Astrocyte (in vitro differentiated cells and primary cell): ENCODE measurements at regions not wholly inside any gene's neighbourhood (a gene's known extent, or its start where the extent isn't known, plus 50 kb on each side); places are given as distances from the start of the nearest gene placed in this dataset.

Experiments
- DNase-seq: peaks from one replicate; pipeline ENCODE4 v3.0.0-alpha.2; 2010; ENCODE audit warnings: low read depth
- FAIRE-seq: peaks from 2 replicates; lab custom pipeline; 2011; peaks lifted over from hg19 to GRCh38; lab: Jason Lieb, UNC
- H2AFZ ChIP-seq: 2 replicates; pipeline ENCODE4 v1.6.0; 2012; ENCODE audit warnings: low read depth, low read length, inconsistent platforms
- H3K27ac ChIP-seq: 2 replicates; pipeline ENCODE4 v1.5.1; 2011; ENCODE audit warnings: low read depth, low read length, inconsistent platforms
- H3K27me3 ChIP-seq: 2 replicates; pipeline ENCODE4 v1.6.0; 2011; ENCODE audit warnings: low read length, inconsistent platforms; ENCODE audit not compliant: insufficient read depth
- H3K36me3 ChIP-seq: 2 replicates; pipeline ENCODE4 v1.5.1; 2011; ENCODE audit warnings: low read length, inconsistent platforms; ENCODE audit not compliant: insufficient read depth
- H3K4me1 ChIP-seq: 2 replicates; pipeline ENCODE4 v1.5.1; 2011; ENCODE audit warnings: low read length, inconsistent platforms; ENCODE audit not compliant: insufficient read depth
- H3K4me2 ChIP-seq: 2 replicates; pipeline ENCODE4 v1.6.0; 2012; ENCODE audit warnings: low read length, inconsistent platforms
- H3K4me3 ChIP-seq: 2 replicates; pipeline ENCODE4 v1.5.1; 2011; ENCODE audit warnings: low read depth, mild to moderate bottlenecking, low read length, inconsistent platforms; ENCODE audit not compliant: insufficient read depth
- H3K79me2 ChIP-seq: 2 replicates; pipeline ENCODE4 v1.6.0; 2012; ENCODE audit warnings: mild to moderate bottlenecking, low read length, inconsistent platforms; ENCODE audit not compliant: insufficient read depth
- H3K9ac ChIP-seq: 2 replicates; pipeline ENCODE4 v1.6.0; 2012; ENCODE audit warnings: mild to moderate bottlenecking, low read length, inconsistent platforms
- H3K9me3 ChIP-seq: 2 replicates; pipeline ENCODE4 v1.5.1; 2012; ENCODE audit warnings: low read depth, mild to moderate bottlenecking, low read length, inconsistent platforms; ENCODE audit not compliant: insufficient read depth
- H4K20me1 ChIP-seq: 2 replicates; pipeline ENCODE4 v1.6.0; 2012; ENCODE audit warnings: low read length, inconsistent platforms; ENCODE audit not compliant: insufficient read depth
- H3K27ac Mint-ChIP-seq: one replicate; pipeline ENCODE4 v1.8.0; 2021; ENCODE audit warnings: mild to moderate bottlenecking, mixed read lengths; ENCODE audit not compliant: unreplicated experiment
- H3K27me3 Mint-ChIP-seq: one replicate; pipeline ENCODE4 v1.8.0; 2021; ENCODE audit warnings: low read depth, mixed read lengths; ENCODE audit not compliant: unreplicated experiment
- H3K36me3 Mint-ChIP-seq: one replicate; pipeline ENCODE4 v1.8.0; 2021; ENCODE audit warnings: low read depth, mixed read lengths; ENCODE audit not compliant: unreplicated experiment
- H3K4me1 Mint-ChIP-seq: one replicate; pipeline ENCODE4 v1.8.0; 2021; ENCODE audit warnings: low read depth, mixed read lengths; ENCODE audit not compliant: unreplicated experiment
- H3K4me3 Mint-ChIP-seq: one replicate; pipeline ENCODE4 v1.8.0; 2021; ENCODE audit warnings: mild to moderate bottlenecking, moderate library complexity, mixed read lengths; ENCODE audit not compliant: unreplicated experiment
- H3K9me3 Mint-ChIP-seq: one replicate; pipeline ENCODE4 v1.8.0; 2021; ENCODE audit warnings: mild to moderate bottlenecking, mixed read lengths; ENCODE audit not compliant: unreplicated experiment
- CTCF ChIP-seq: IDR thresholded peaks from 2 replicates; pipeline ENCODE4 v1.5.1; 2011; ENCODE audit warnings: low read depth, mild to moderate bottlenecking, inconsistent platforms, low read length, moderate library complexity; ENCODE audit not compliant: insufficient read depth
- EZH2 ChIP-seq: IDR thresholded peaks from 2 replicates; pipeline ENCODE4 v1.6.1; 2012; ENCODE audit warnings: mild to moderate bottlenecking, low read length, inconsistent platforms; ENCODE audit not compliant: insufficient read depth

DNA sequence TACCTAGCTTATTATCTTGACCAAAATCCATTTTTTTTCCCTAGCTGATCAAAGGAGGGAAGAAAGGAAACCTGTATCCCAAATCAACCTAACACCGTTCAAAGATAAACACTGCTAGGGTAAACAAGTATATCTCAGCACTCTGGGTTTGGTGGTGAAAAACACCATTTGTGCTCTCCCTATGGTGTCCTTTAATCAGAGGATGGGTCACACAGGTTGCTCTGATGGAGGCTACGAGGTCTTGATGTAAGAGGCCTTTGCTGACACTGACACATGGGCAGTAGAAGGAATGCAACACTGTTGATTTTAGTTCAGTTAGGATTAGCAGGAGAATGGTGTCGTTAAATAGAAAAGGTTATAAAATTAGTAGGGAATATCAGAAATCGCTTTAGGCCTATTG lies 179.3 kb downstream of the HDGFL1 start:
- Mint-ChIP-seq H3K27me3 (no peaks in the 10 kb centered on the region), H3K9me3 (no peaks in the 10 kb centered on the region), H3K4me1 (peaks cover 4% of the 10 kb centered on the region), H3K36me3 (no peaks in the 10 kb centered on the region), H3K27ac (no peak overlapping the region), H3K4me3 (no peak overlapping the region)
- Histone ChIP-seq H3K79me2 (no peaks in the 10 kb centered on the region), H3K4me2 (no peak overlapping the region), H3K27ac (no peak overlapping the region), H3K9ac (no peak overlapping the region), H3K4me3 (no peak overlapping the region), H3K36me3 (no peaks in the 10 kb centered on the region), H4K20me1 (no peaks in the 10 kb centered on the region), H2AFZ (no peak overlapping the region), H3K27me3 (no peaks in the 10 kb centered on the region), H3K9me3 (no peaks in the 10 kb centered on the region), H3K4me1 (no peaks in the 10 kb centered on the region)
- no peak for FAIRE-seq
- no peak for DNase-seq
- no peak for TF ChIP-seq CTCF
- TF ChIP-seq EZH2 = no peak

DNA sequence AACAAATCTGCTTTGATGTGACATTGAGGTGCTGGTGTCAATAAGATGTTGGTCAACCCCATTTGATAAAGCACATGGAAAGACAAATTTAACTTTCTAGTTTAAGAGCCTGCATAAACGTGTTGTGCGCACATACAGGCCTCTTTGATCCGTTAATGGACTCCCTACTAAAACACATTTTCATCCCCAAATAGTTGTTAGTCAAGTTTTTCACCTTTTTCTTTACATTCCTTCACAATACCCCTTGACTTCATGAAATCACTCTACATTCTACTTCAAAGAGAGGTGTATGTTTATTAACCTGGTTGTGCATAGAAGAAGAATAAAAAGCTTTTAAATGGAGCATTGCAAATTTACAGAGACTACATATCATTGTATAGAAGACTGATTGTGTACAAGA lies 180.3 kb downstream of the HDGFL1 start:
- Histone ChIP-seq H3K36me3 (no peaks in the 10 kb centered on the region), H3K4me3 (no peak overlapping the region), H3K4me1 (no peaks in the 10 kb centered on the region), H2AFZ (no peak overlapping the region), H3K4me2 (no peak overlapping the region), H3K9me3 (no peaks in the 10 kb centered on the region), H3K27me3 (no peaks in the 10 kb centered on the region), H3K27ac (no peak overlapping the region), H3K9ac (no peak overlapping the region), H4K20me1 (no peaks in the 10 kb centered on the region), H3K79me2 (no peaks in the 10 kb centered on the region)
- Mint-ChIP-seq H3K27ac (no peak overlapping the region), H3K4me3 (no peak overlapping the region), H3K4me1 (peaks cover 3% of the 10 kb centered on the region), H3K27me3 (no peaks in the 10 kb centered on the region), H3K36me3 (no peaks in the 10 kb centered on the region), H3K9me3 (no peaks in the 10 kb centered on the region)
- DNase-seq = no peak
- TF ChIP-seq EZH2 = no peak
- no peak for TF ChIP-seq CTCF
- FAIRE-seq = no peak

- Histone ChIP-seq H4K20me1 (no peaks in the 10 kb centered on the region), H3K27me3 (no peaks in the 10 kb centered on the region), H3K9ac (no peak overlapping the region), H3K4me3 (no peak overlapping the region), H3K36me3 (no peaks in the 10 kb centered on the region), H3K4me1 (no peaks in the 10 kb centered on the region), H3K27ac (no peak overlapping the region), H3K4me2 (no peak overlapping the region), H3K79me2 (no peaks in the 10 kb centered on the region), H2AFZ (no peak overlapping the region), H3K9me3 (no peaks in the 10 kb centered on the region)
- Mint-ChIP-seq H3K27ac (no peak overlapping the region), H3K9me3 (no peaks in the 10 kb centered on the region), H3K4me3 (no peak overlapping the region), H3K36me3 (no peaks in the 10 kb centered on the region), H3K27me3 (no peaks in the 10 kb centered on the region), H3K4me1 (no peaks in the 10 kb centered on the region)
- TF ChIP-seq EZH2 (no peak), CTCF (no peak)
- no peak for FAIRE-seq
- no peak for DNase-seq
Observed at GRCh38 chr6:22751223-22751622, 181.9 kb downstream of the HDGFL1 start.
